ENCODE measurements at regions not wholly inside any gene's neighbourhood (a gene's known extent, or its start where the extent isn't known, plus 50 kb on each side); places are given as distances from the start of the nearest gene placed in this dataset.

- no peak overlapping the region for H3K27ac ChIP-seq (ENCODE audit: low read length)
- H3K9me2 ChIP-seq (ENCODE audit: insufficient read depth, low read length), result no peaks in the 10 kb centered on the region
- no peaks in the 10 kb centered on the region for H4K20me1 ChIP-seq (ENCODE audit: insufficient read depth)
- no peak overlapping the region for H2AFZ ChIP-seq (ENCODE audit: low read depth, low read length)
- no peak for TF ChIP-seq EP300 (conservative IDR thresholded peaks at IDR 0.05; ENCODE audit: poor library complexity, severe bottlenecking)
- TF ChIP-seq POLR2AphosphoS5 (IDR thresholded peaks at IDR 0.05), result no peak
- TF ChIP-seq MXI1 (conservative IDR thresholded peaks at IDR 0.05; ENCODE audit: poor library complexity, severe bottlenecking), result no peak
- TF ChIP-seq CTCF (IDR thresholded peaks at IDR 0.05; ENCODE audit: poor library complexity, severe bottlenecking), result no peak
- no peak for TF ChIP-seq REST (IDR thresholded peaks at IDR 0.05; ENCODE audit: borderline replicate concordance)
- TF ChIP-seq RAD21 (conservative IDR thresholded peaks at IDR 0.05), result no peak
- no peak for TF ChIP-seq TAF1 (IDR thresholded peaks at IDR 0.05; ENCODE audit: low read depth)
- no peak for TF ChIP-seq EZH2 (IDR thresholded peaks at IDR 0.05; ENCODE audit: borderline replicate concordance, insufficient read depth, low read length, poor library complexity, severe bottlenecking)
- no peak for TF ChIP-seq SMC3 (conservative IDR thresholded peaks at IDR 0.05; ENCODE audit: poor library complexity)
- no peaks in the 10 kb centered on the region for H3K27me3 ChIP-seq (ENCODE audit: insufficient read depth, low read depth, low read length)
- no peaks in the 10 kb centered on the region for H3F3A ChIP-seq (ENCODE audit: insufficient read depth, low read length, poor library complexity, severe bottlenecking)
- no peak overlapping the region for H3K4me2 ChIP-seq (ENCODE audit: low read length)
- no peaks in the 10 kb centered on the region for H3K79me2 ChIP-seq (replicated peaks; ENCODE audit: insufficient read depth, low read length)
- H3K4me3 ChIP-seq (ENCODE audit: low read length), result no peak overlapping the region
- H3K36me3 ChIP-seq (ENCODE audit: insufficient read depth, low read length), result no peaks in the 10 kb centered on the region
- H3K9me3 ChIP-seq (ENCODE audit: low read length), result no peaks in the 10 kb centered on the region
- H3K9ac ChIP-seq (ENCODE audit: low read length), result no peak overlapping the region
Observed at GRCh38 chr14:83128783-83129182, 1595.1 kb upstream of the SEL1L start.

GRCh38 chr14:83129496-83129895 is 1595.8 kb upstream of the SEL1L start:
- Histone ChIP-seq H3K4me3 (ENCODE audit: low read length) (no peak overlapping the region), H4K20me1 (ENCODE audit: insufficient read depth) (no peaks in the 10 kb centered on the region), H3K36me3 (ENCODE audit: insufficient read depth, low read length) (no peaks in the 10 kb centered on the region), H3K9me3 (ENCODE audit: low read length) (no peaks in the 10 kb centered on the region), H3K79me2 (replicated peaks; ENCODE audit: insufficient read depth, low read length) (no peaks in the 10 kb centered on the region), H3K27ac (ENCODE audit: low read length) (no peak overlapping the region), H3F3A (ENCODE audit: insufficient read depth, low read length, poor library complexity, severe bottlenecking) (no peaks in the 10 kb centered on the region), H3K4me2 (ENCODE audit: low read length) (no peak overlapping the region), H3K9ac (ENCODE audit: low read length) (no peak overlapping the region), H3K9me2 (ENCODE audit: insufficient read depth, low read length) (no peaks in the 10 kb centered on the region), H3K27me3 (ENCODE audit: insufficient read depth, low read depth, low read length) (no peaks in the 10 kb centered on the region), H2AFZ (ENCODE audit: low read depth, low read length) (no peak overlapping the region)
- TF ChIP-seq EP300 (conservative IDR thresholded peaks at IDR 0.05; ENCODE audit: poor library complexity, severe bottlenecking) (no peak), REST (IDR thresholded peaks at IDR 0.05; ENCODE audit: borderline replicate concordance) (peak; percentile 61)
